ENCODE measurements at regions not wholly inside any gene's neighbourhood (a gene's known extent, or its start where the extent isn't known, plus 50 kb on each side); places are given as distances from the start of the nearest gene placed in this dataset.

- Histone ChIP-seq H3K4me3 (no peak overlapping the region), H3K27ac (no peak overlapping the region), H3K27me3 (replicated peaks in 1 of 7) (peaks cover 0 to 91% (median 0%) of the 10 kb centered on the region in 7 donors), H3K9me3 (no peaks in the 10 kb centered on the region), H3K36me3 (no peaks in the 10 kb centered on the region), H3K4me1 (peaks cover 7 to 10% (median 9%) of the 10 kb centered on the region in 6 donors)
- DNase-seq, result no peak
- TF ChIP-seq POLR2A (IDR thresholded peaks at IDR 0.05) (no peak), POLR2AphosphoS5 (IDR thresholded peaks at IDR 0.05) (no peak)
- TF ChIP-seq, protein P1, sequence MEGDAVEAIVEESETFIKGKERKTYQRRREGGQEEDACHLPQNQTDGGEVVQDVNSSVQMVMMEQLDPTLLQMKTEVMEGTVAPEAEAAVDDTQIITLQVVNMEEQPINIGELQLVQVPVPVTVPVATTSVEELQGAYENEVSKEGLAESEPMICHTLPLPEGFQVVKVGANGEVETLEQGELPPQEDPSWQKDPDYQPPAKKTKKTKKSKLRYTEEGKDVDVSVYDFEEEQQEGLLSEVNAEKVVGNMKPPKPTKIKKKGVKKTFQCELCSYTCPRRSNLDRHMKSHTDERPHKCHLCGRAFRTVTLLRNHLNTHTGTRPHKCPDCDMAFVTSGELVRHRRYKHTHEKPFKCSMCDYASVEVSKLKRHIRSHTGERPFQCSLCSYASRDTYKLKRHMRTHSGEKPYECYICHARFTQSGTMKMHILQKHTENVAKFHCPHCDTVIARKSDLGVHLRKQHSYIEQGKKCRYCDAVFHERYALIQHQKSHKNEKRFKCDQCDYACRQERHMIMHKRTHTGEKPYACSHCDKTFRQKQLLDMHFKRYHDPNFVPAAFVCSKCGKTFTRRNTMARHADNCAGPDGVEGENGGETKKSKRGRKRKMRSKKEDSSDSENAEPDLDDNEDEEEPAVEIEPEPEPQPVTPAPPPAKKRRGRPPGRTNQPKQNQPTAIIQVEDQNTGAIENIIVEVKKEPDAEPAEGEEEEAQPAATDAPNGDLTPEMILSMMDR (IDR thresholded peaks at IDR 0.05 in 8 of 11, conservative IDR thresholded peaks at IDR 0.05 in 3 of 11), result no peak
- intact Hi-C loops (cut with DNase I; ENCODE audit: low total_unique reads), result no loop called here
- 67 to 89% (median 78%) methylated on average over 9 of the region's 9 CpGs for WGBS, 5 donors
Observed at GRCh38 chr1:38208716-38209632, 162.4 kb upstream of the POU3F1 start.

DNA sequence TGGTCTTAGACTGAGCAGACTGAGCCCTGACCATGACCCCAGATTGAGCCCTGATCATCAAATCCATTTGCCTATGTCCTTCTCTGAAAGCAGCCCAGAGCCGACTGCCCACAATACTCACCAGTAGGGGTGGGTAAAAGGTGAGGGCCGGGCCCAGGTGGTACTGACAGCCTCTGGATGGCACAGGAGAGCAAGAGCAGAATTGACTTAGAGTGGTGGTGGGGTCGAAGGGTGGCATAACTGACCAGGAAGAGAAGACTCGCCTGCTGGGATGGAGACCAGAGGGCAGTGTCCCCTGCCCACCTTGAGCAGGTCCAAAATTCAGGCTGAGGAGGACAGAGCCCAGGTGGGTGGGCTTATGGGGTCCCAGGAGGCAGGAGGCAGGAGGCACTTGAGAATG, 161.3 kb upstream of the POU3F1 start:
- no peak for DNase-seq

DNA sequence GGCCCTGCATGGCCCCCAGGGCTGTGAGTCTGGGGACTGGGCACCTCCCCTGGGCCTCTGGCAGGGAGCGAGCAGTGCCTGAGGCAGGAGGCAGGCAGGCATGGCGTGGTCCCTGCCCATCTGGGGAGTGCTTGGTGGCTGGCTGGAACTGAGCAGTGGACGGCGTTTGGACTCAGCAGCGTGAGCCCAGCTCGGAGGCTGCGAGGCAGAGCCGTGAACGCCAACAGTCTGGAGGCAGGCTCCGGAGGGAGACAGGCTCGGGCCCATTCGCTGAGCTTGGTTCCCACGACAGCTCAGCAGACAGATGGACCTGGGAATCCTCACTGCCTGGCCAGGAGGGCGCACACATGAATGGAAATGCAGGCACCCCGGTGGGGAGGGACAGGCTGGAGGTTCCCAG, 160.7 kb upstream of the POU3F1 start:
- H3K9me3 ChIP-seq, result no peaks in the 10 kb centered on the region
- intact Hi-C loops (cut with DNase I; ENCODE audit: low total_unique reads), result no loop called here
- no peaks in the 10 kb centered on the region for H3K36me3 ChIP-seq
- H3K27me3 ChIP-seq (replicated peaks in 1 of 7), result peaks cover 0 to 86% (median 0%) of the 10 kb centered on the region in 7 donors
- H3K4me1 ChIP-seq, result no peaks in the 10 kb centered on the region
- no peak overlapping the region for H3K27ac ChIP-seq
- H3K4me3 ChIP-seq, result no peak overlapping the region
- DNase-seq, result no peak
- WGBS, 5 donors, result 87 to 97% (median 94%) methylated on average over 5 to 15 of the region's 15 CpGs
- TF ChIP-seq, protein P1 (IDR thresholded peaks at IDR 0.05 in 8 of 11, conservative IDR thresholded peaks at IDR 0.05 in 3 of 11), result no peak
- no peak for TF ChIP-seq POLR2AphosphoS5 (IDR thresholded peaks at IDR 0.05)
- no peak for TF ChIP-seq POLR2A (IDR thresholded peaks at IDR 0.05)

More for the DNA sequence above, 161.3 kb upstream of the POU3F1 start:
- Histone ChIP-seq H3K4me3 (no peak overlapping the region), H3K36me3 (no peaks in the 10 kb centered on the region), H3K27ac (no peak overlapping the region), H3K9me3 (no peaks in the 10 kb centered on the region), H3K4me1 (no peaks in the 10 kb centered on the region), H3K27me3 (replicated peaks in 1 of 7) (peaks cover 0 to 91% (median 0%) of the 10 kb centered on the region in 7 donors)
- TF ChIP-seq, protein P1 (IDR thresholded peaks at IDR 0.05 in 8 of 11, conservative IDR thresholded peaks at IDR 0.05 in 3 of 11), result no peak
- TF ChIP-seq POLR2AphosphoS5 (IDR thresholded peaks at IDR 0.05) (no peak), POLR2A (IDR thresholded peaks at IDR 0.05) (no peak)
- 82 to 90% (median 85%) methylated on average over 4 of the region's 4 CpGs for WGBS, 5 donors
- intact Hi-C loops (cut with DNase I; ENCODE audit: low total_unique reads), result no loop called here

GRCh38 chr1:38204698-38205097, 158.1 kb upstream of the POU3F1 start:
- no peak overlapping the region for H3K27ac ChIP-seq
- H3K27me3 ChIP-seq (replicated peaks in 1 of 7), result peaks cover 0 to 86% (median 4%) of the 10 kb centered on the region in 7 donors
- H3K4me1 ChIP-seq, result no peaks in the 10 kb centered on the region
- DNase-seq, result no peak
- TF ChIP-seq POLR2A (IDR thresholded peaks at IDR 0.05) (no peak), POLR2AphosphoS5 (IDR thresholded peaks at IDR 0.05) (no peak)
- TF ChIP-seq, protein P1 (IDR thresholded peaks at IDR 0.05 in 8 of 11, conservative IDR thresholded peaks at IDR 0.05 in 3 of 11), result no peak
- no peaks in the 10 kb centered on the region for H3K36me3 ChIP-seq
- intact Hi-C loops (cut with DNase I; ENCODE audit: low total_unique reads), result no loop called here
- WGBS, 5 donors, result 84 to 93% (median 89%) methylated on average over 3 of the region's 3 CpGs
- no peak overlapping the region for H3K4me3 ChIP-seq
- peaks cover 0 to 19% (median 14%) of the 10 kb centered on the region in 8 donors for H3K9me3 ChIP-seq

All from spleen (tissue), 11 donors.